ENCODE measurements at regions not wholly inside any gene's neighbourhood (a gene's known extent, or its start where the extent isn't known, plus 50 kb on each side); places are given as distances from the start of the nearest gene placed in this dataset.
"Not testable (repeated sequence)": the region's sequence is repeated elsewhere in the genome, so short reads cannot be mapped to it uniquely, and the experiment has no call there.

- no peak overlapping the region for H3K4me2 ChIP-seq (ENCODE audit: low read depth, low read length)
- H2AFZ ChIP-seq (ENCODE audit: low read length): no peak overlapping the region
- no peaks in the 10 kb centered on the region for H3K36me3 ChIP-seq (replicated peaks; ENCODE audit: insufficient read depth, low read length)
- H3K4me3 ChIP-seq (ENCODE audit: low read length): no peak overlapping the region
- H3K9me3 ChIP-seq (replicated peaks; ENCODE audit: insufficient read depth, low read length): no peaks in the 10 kb centered on the region
- H3K4me1 ChIP-seq (ENCODE audit: low read length): no peaks in the 10 kb centered on the region
- no peaks in the 10 kb centered on the region for H3F3A ChIP-seq (ENCODE audit: insufficient read depth, low read length)
- TF ChIP-seq EZH2 (optimal IDR thresholded peaks at IDR 0.05; ENCODE audit: low read depth, low read length) (no peak), EZH2phosphoT487 (IDR thresholded peaks at IDR 0.05; ENCODE audit: low read length) (no peak)
- TF ChIP-seq, protein P1, sequence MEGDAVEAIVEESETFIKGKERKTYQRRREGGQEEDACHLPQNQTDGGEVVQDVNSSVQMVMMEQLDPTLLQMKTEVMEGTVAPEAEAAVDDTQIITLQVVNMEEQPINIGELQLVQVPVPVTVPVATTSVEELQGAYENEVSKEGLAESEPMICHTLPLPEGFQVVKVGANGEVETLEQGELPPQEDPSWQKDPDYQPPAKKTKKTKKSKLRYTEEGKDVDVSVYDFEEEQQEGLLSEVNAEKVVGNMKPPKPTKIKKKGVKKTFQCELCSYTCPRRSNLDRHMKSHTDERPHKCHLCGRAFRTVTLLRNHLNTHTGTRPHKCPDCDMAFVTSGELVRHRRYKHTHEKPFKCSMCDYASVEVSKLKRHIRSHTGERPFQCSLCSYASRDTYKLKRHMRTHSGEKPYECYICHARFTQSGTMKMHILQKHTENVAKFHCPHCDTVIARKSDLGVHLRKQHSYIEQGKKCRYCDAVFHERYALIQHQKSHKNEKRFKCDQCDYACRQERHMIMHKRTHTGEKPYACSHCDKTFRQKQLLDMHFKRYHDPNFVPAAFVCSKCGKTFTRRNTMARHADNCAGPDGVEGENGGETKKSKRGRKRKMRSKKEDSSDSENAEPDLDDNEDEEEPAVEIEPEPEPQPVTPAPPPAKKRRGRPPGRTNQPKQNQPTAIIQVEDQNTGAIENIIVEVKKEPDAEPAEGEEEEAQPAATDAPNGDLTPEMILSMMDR (IDR thresholded peaks at IDR 0.05; ENCODE audit: low read length): no peak
- H4K20me1 ChIP-seq (ENCODE audit: insufficient read depth, low read length): no peaks in the 10 kb centered on the region
- no peak overlapping the region for H3K9ac ChIP-seq (ENCODE audit: low read length)
- H3K27ac ChIP-seq (ENCODE audit: low read length): no peak overlapping the region
- no peaks in the 10 kb centered on the region for H3K79me2 ChIP-seq (ENCODE audit: low read length)
- no peaks in the 10 kb centered on the region for H3K9me2 ChIP-seq (replicated peaks; ENCODE audit: insufficient read depth, low read length)
- no peaks in the 10 kb centered on the region for H3K27me3 ChIP-seq (replicated peaks; ENCODE audit: insufficient read depth, low read length)
- no peak for DNase-seq
Measured at GRCh38 chrX:118239913-118240698, 105.8 kb upstream of the WDR44 start.

DNA sequence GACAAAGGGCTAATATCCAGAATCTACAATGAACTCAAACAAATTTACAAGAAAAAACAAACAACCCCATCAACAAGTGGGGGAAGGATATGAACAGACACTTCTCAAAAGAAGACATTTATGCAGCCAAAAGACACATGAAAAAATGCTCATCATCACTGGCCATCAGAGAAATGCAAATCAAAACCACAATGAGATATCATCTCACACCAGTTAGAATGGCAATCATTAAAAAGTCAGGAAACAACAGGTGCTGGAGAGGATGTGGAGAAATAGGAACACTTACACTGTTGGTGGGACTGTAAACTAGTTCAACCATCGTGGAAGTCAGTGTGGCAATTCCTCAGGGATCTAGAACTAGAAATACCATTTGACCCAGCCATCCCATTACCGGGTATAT lies 98.9 kb upstream of the WDR44 start:
- not testable (repeated sequence) for H3K27me3 ChIP-seq (replicated peaks; ENCODE audit: insufficient read depth, low read length); H3K4me1 ChIP-seq (ENCODE audit: low read length); H3K79me2 ChIP-seq (ENCODE audit: low read length); H3F3A ChIP-seq (ENCODE audit: insufficient read depth, low read length); H3K27ac ChIP-seq (ENCODE audit: low read length); H3K9me2 ChIP-seq (replicated peaks; ENCODE audit: insufficient read depth, low read length); H2AFZ ChIP-seq (ENCODE audit: low read length); H3K4me2 ChIP-seq (ENCODE audit: low read depth, low read length); H4K20me1 ChIP-seq (ENCODE audit: insufficient read depth, low read length); H3K4me3 ChIP-seq (ENCODE audit: low read length); DNase-seq; H3K9me3 ChIP-seq (replicated peaks; ENCODE audit: insufficient read depth, low read length); H3K36me3 ChIP-seq (replicated peaks; ENCODE audit: insufficient read depth, low read length); H3K9ac ChIP-seq (ENCODE audit: low read length)

- Histone ChIP-seq H3K27ac (ENCODE audit: low read length) (no peak overlapping the region), H3K9me3 (replicated peaks; ENCODE audit: insufficient read depth, low read length) (no peaks in the 10 kb centered on the region), H3K27me3 (replicated peaks; ENCODE audit: insufficient read depth, low read length) (no peaks in the 10 kb centered on the region), H3K9ac (ENCODE audit: low read length) (no peak overlapping the region), H3K4me1 (ENCODE audit: low read length) (no peaks in the 10 kb centered on the region), H3K36me3 (replicated peaks; ENCODE audit: insufficient read depth, low read length) (no peaks in the 10 kb centered on the region), H3F3A (ENCODE audit: insufficient read depth, low read length) (no peaks in the 10 kb centered on the region), H3K9me2 (replicated peaks; ENCODE audit: insufficient read depth, low read length) (no peaks in the 10 kb centered on the region), H3K4me2 (ENCODE audit: low read depth, low read length) (no peak overlapping the region), H4K20me1 (ENCODE audit: insufficient read depth, low read length) (no peaks in the 10 kb centered on the region), H3K79me2 (ENCODE audit: low read length) (no peaks in the 10 kb centered on the region), H2AFZ (ENCODE audit: low read length) (no peak overlapping the region), H3K4me3 (ENCODE audit: low read length) (no peak overlapping the region)
- DNase-seq: no peak
- TF ChIP-seq EZH2 (optimal IDR thresholded peaks at IDR 0.05; ENCODE audit: low read depth, low read length): no peak
- TF ChIP-seq EZH2phosphoT487 (IDR thresholded peaks at IDR 0.05; ENCODE audit: low read length): no peak
- TF ChIP-seq, protein P1 (IDR thresholded peaks at IDR 0.05; ENCODE audit: low read length): no peak
Measured at GRCh38 chrX:118249146-118249545, 96.8 kb upstream of the WDR44 start.

DNA sequence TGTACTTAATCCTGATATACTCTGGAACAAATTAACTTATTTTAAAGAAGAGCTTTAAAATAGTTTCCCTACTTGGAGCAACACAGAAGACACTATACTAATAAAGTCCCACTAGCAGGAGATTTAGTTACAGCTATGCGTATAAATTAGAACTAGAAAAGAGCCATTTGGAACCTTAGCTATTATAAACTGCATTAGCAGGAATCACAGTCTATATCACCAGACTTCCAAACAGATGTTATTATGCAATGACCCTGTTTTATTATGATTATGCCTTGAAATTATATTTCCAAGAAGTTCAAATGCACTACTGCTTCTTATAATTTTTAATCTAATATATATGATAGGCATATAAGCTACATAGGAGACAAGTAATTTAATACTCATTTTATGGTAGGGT lies 95.5 kb upstream of the WDR44 start:
- H3K4me2 ChIP-seq (ENCODE audit: low read depth, low read length): no peak overlapping the region
- H3K36me3 ChIP-seq (replicated peaks; ENCODE audit: insufficient read depth, low read length): no peaks in the 10 kb centered on the region
- H3F3A ChIP-seq (ENCODE audit: insufficient read depth, low read length): no peaks in the 10 kb centered on the region
- H3K27ac ChIP-seq (ENCODE audit: low read length): no peak overlapping the region
- no peaks in the 10 kb centered on the region for H3K4me1 ChIP-seq (ENCODE audit: low read length)
- TF ChIP-seq EZH2phosphoT487 (IDR thresholded peaks at IDR 0.05; ENCODE audit: low read length): no peak
- no peak for DNase-seq
- no peaks in the 10 kb centered on the region for H3K79me2 ChIP-seq (ENCODE audit: low read length)
- no peaks in the 10 kb centered on the region for H3K27me3 ChIP-seq (replicated peaks; ENCODE audit: insufficient read depth, low read length)
- H2AFZ ChIP-seq (ENCODE audit: low read length): no peak overlapping the region
- H3K4me3 ChIP-seq (ENCODE audit: low read length): no peak overlapping the region
- H3K9ac ChIP-seq (ENCODE audit: low read length): no peak overlapping the region
- H3K9me3 ChIP-seq (replicated peaks; ENCODE audit: insufficient read depth, low read length): no peaks in the 10 kb centered on the region
- H3K9me2 ChIP-seq (replicated peaks; ENCODE audit: insufficient read depth, low read length): no peaks in the 10 kb centered on the region
- H4K20me1 ChIP-seq (ENCODE audit: insufficient read depth, low read length): no peaks in the 10 kb centered on the region
